ENCODE measurements at regions not wholly inside any gene's neighbourhood (a gene's known extent, or its start where the extent isn't known, plus 50 kb on each side); places are given as distances from the start of the nearest gene placed in this dataset.

DNA sequence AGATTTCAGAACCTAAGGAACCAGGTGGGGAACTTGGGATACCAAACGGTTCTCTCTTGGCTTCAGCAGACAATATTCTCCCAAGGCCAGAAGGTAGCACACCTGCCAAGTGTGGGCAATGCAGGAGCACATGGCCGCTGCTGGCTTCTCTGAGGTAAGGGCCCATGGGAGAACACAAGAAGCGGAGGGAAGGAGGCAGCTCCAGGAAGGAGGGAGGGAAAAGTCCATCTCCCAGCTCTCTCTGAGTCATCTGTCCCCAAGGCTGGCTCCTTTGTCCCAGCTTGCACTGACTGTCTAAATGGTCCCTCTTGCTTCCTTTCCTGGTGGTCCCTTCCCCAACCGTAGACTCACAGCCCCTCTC is 557.9 kb upstream of the CADM1 start:
- no peak for TF ChIP-seq POLR2A (IDR thresholded peaks at IDR 0.05)
- TF ChIP-seq, protein P1, sequence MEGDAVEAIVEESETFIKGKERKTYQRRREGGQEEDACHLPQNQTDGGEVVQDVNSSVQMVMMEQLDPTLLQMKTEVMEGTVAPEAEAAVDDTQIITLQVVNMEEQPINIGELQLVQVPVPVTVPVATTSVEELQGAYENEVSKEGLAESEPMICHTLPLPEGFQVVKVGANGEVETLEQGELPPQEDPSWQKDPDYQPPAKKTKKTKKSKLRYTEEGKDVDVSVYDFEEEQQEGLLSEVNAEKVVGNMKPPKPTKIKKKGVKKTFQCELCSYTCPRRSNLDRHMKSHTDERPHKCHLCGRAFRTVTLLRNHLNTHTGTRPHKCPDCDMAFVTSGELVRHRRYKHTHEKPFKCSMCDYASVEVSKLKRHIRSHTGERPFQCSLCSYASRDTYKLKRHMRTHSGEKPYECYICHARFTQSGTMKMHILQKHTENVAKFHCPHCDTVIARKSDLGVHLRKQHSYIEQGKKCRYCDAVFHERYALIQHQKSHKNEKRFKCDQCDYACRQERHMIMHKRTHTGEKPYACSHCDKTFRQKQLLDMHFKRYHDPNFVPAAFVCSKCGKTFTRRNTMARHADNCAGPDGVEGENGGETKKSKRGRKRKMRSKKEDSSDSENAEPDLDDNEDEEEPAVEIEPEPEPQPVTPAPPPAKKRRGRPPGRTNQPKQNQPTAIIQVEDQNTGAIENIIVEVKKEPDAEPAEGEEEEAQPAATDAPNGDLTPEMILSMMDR (IDR thresholded peaks at IDR 0.05): no peak

Data from prostate gland (tissue), 2 donors.